PC-3 (cell line): ENCODE measurements at regions not wholly inside any gene's neighbourhood (a gene's known extent, or its start where the extent isn't known, plus 50 kb on each side); places are given as distances from the start of the nearest gene placed in this dataset.

Experiments used
- ATAC-seq: fragments of 200-7000 bp; cut with Tn5 transposase; 2 replicates; pipeline ENCODE4 v1.9.1; 2020; ENCODE audit warnings: mild to moderate bottlenecking, moderate library complexity
- BruUV-seq: library from RNA; stranded (reverse); fragments of 400-500 nt; replicated peaks from 2 replicates; lab custom pipeline; 2021; lab: Mats Ljungman, UMichigan
- CTCF ChIA-PET: fragments of 300-600 bp; sonication (Branson Sonifier 250); formaldehyde crosslinking; loops from one replicate; lab custom pipeline; 2022; ENCODE audit warnings: antibody characterized with exemption; lab: Charles Lee
- POLR2A ChIA-PET: fragments of 300-600 bp; sonication (Branson Sonifier 250); formaldehyde crosslinking; loops from one replicate; lab custom pipeline; 2022; ENCODE audit warnings: antibody characterized with exemption; ENCODE audit not compliant: unreplicated experiment; lab: Charles Lee
- DNase-seq: peaks from one replicate; pipeline ENCODE4 v3.0.0-alpha.2; 2015
- H2AFZ ChIP-seq: fragments of 300-600 bp; sonication (generic); 2 replicates; pipeline ENCODE4 v1.6.0; 2016; ENCODE audit warnings: antibody characterized with exemption, low read length
- H3F3A ChIP-seq: fragments of 300-600 bp; sonication (generic); one replicate; pipeline ENCODE4 v1.6.0; 2017; ENCODE audit warnings: antibody characterized with exemption, low read length, control low read depth, mild to moderate bottlenecking; ENCODE audit not compliant: unreplicated experiment
- H3K27ac ChIP-seq: fragments of 300-600 bp; sonication (generic); 2 replicates; pipeline ENCODE4 v1.5.1; 2016; ENCODE audit warnings: mild to moderate bottlenecking, low read length
- H3K27me3 ChIP-seq: fragments of 300-600 bp; sonication (generic); 2 replicates; pipeline ENCODE4 v1.6.1; 2016; ENCODE audit warnings: low read length, mixed read lengths
- H3K36me3 ChIP-seq: fragments of 300-600 bp; sonication (generic); 2 replicates; pipeline ENCODE4 v1.6.1; 2016; ENCODE audit warnings: low read depth, mixed run types, low read length, mixed read lengths
- H3K4me1 ChIP-seq: fragments of 300-600 bp; sonication (generic); 2 replicates; pipeline ENCODE4 v1.5.1; 2016; ENCODE audit warnings: low read length; ENCODE audit not compliant: insufficient read depth
- H3K4me2 ChIP-seq: fragments of 300-600 bp; sonication (generic); 2 replicates; pipeline ENCODE4 v1.6.0; 2016; ENCODE audit warnings: low read length
- H3K4me3 ChIP-seq: fragments of 300-600 bp; sonication (generic); 2 replicates; pipeline ENCODE4 v1.5.1; 2016; ENCODE audit warnings: mild to moderate bottlenecking, low read length, mixed read lengths
- H3K79me2 ChIP-seq: fragments of 300-600 bp; sonication (generic); 2 replicates; pipeline ENCODE4 v1.6.1; 2017; ENCODE audit warnings: low read length, mixed read lengths
- H3K9ac ChIP-seq: fragments of 300-600 bp; sonication (generic); 2 replicates; pipeline ENCODE4 v1.6.0; 2016; ENCODE audit warnings: mild to moderate bottlenecking, low read length
- H3K9me2 ChIP-seq: fragments of 300-600 bp; sonication (generic); replicated peaks from 2 replicates; pipeline ENCODE4 v1.6.1; 2016; ENCODE audit warnings: mixed run types, low read length, mixed read lengths
- H3K9me3 ChIP-seq: fragments of 300-600 bp; sonication (generic); 2 replicates; pipeline ENCODE4 v1.6.1; 2016; ENCODE audit warnings: low read length, mixed read lengths
- H4K20me1 ChIP-seq: fragments of 300-600 bp; sonication (generic); 2 replicates; pipeline ENCODE4 v1.6.1; 2016; ENCODE audit warnings: low read length, mixed read lengths
- EZH2 ChIP-seq: fragments of 300-600 bp; sonication (generic); IDR thresholded peaks from one replicate; pipeline ENCODE4 v1.6.1; 2017; ENCODE audit warnings: antibody characterized with exemption, mild to moderate bottlenecking, low read length; ENCODE audit not compliant: unreplicated experiment
- EZH2phosphoT487 ChIP-seq: fragments of 300-600 bp; sonication (generic); IDR thresholded peaks from 2 replicates; pipeline ENCODE4 v1.6.1; 2018; ENCODE audit warnings: mild to moderate bottlenecking, antibody characterized with exemption, low read length, borderline replicate concordance
- intact Hi-C: fragments of 100-400 bp; cut with micrococcal nuclease; formaldehyde crosslinking; loops from 2 replicates; pipeline ENCODE4 v1.9.0; 2023
- TF ChIP-seq, protein P1 (sequence below): fragments of 300-600 bp; sonication (generic); conservative IDR thresholded peaks from 2 replicates; pipeline ENCODE4 v1.5.1; 2017; ENCODE audit warnings: antibody characterized with exemption, low read depth, mild to moderate bottlenecking, low read length

DNA sequence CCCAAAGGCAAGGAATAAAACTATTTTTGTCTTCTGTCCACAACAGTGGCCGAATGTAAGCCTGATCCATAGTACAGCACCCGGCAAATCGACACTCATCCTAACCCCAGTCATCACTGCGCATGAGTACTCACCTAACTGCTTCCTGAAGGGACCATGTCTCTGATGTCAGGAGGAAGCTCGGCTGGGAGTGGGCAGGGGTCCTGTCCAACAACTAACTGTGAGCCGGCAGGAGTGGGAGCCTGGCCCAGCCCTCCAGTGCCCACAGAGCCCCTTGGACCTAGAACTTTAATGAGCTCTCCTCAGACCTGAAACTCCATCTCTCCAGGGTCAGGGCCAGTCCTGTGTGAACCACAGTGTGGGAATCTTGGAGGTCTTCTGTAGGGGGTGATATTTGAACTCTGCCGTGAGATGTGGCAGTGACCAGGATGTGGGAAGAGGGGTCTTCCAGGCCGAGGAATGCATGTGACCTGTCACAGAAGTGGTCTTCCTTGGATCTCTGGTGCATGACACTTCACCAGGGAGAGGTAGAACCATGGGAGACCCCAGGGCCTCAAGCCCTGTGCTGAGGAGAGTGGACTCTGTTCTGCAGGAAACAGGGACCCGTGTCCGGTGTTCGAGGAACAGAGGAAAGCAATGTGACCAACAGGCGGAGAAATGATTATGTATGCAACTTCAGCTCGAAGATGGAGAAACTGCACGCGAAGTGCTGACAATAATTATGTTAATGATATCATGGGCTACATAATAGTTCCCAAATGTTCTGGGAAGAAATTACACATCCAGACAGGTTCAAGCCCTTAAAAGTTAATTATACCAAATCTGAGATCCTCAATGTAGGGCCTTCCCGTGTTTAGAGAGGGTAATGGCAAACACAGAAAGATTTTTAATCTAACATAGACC is 240.1 kb upstream of the HDAC4 start:
- TF ChIP-seq, protein P1, sequence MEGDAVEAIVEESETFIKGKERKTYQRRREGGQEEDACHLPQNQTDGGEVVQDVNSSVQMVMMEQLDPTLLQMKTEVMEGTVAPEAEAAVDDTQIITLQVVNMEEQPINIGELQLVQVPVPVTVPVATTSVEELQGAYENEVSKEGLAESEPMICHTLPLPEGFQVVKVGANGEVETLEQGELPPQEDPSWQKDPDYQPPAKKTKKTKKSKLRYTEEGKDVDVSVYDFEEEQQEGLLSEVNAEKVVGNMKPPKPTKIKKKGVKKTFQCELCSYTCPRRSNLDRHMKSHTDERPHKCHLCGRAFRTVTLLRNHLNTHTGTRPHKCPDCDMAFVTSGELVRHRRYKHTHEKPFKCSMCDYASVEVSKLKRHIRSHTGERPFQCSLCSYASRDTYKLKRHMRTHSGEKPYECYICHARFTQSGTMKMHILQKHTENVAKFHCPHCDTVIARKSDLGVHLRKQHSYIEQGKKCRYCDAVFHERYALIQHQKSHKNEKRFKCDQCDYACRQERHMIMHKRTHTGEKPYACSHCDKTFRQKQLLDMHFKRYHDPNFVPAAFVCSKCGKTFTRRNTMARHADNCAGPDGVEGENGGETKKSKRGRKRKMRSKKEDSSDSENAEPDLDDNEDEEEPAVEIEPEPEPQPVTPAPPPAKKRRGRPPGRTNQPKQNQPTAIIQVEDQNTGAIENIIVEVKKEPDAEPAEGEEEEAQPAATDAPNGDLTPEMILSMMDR, result no peak
- TF ChIP-seq EZH2phosphoT487 (no peak), EZH2 (no peak)
- DNase-seq (no peak), ATAC-seq (no peak)
- POLR2A ChIA-PET, result no interaction called here
- H3K36me3 ChIP-seq, result no peaks in the 10 kb centered on the region
- intact Hi-C loops, result no loop called here
- no peak overlapping the region for H3K27ac ChIP-seq
- H3F3A ChIP-seq, result no peaks in the 10 kb centered on the region
- peaks cover 13% of the 10 kb centered on the region for H3K27me3 ChIP-seq
- H3K4me3 ChIP-seq, result no peak overlapping the region
- H3K4me1 ChIP-seq, result no peaks in the 10 kb centered on the region
- H4K20me1 ChIP-seq, result no peaks in the 10 kb centered on the region
- no peaks in the 10 kb centered on the region for H3K9me3 ChIP-seq
- no peaks in the 10 kb centered on the region for H3K79me2 ChIP-seq
- no peak overlapping the region for H2AFZ ChIP-seq
- BruUV-seq, result no TSS peak
- H3K9ac ChIP-seq, result no peak overlapping the region
- H3K4me2 ChIP-seq, result no peak overlapping the region
- no peaks in the 10 kb centered on the region for H3K9me2 ChIP-seq
- CTCF ChIA-PET, result no interaction called here

DNA sequence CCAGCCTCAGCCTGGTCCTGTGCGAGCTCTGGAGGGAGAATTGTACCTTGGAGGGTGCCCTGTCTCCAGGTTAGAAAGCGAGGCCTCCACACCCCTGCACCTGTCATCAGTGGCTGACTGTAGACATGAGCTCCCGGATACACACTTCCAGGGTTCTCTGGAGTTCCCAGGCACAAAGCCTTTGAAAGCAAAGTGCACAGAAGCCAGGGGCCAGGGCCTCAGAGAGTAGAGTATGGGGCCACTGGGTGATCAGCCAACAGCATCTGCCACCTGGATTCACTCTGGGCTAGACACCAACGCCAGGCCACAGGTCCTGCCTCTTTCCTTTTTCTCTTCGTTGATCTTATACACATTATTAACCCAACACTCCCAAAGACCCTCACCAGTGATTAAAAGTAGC is 239.4 kb upstream of the HDAC4 start:
- Histone ChIP-seq H2AFZ (no peak overlapping the region), H3K79me2 (no peaks in the 10 kb centered on the region), H4K20me1 (no peaks in the 10 kb centered on the region), H3K4me1 (no peaks in the 10 kb centered on the region), H3K9me2 (no peaks in the 10 kb centered on the region), H3K27ac (no peak overlapping the region), H3K4me3 (no peak overlapping the region), H3K36me3 (no peaks in the 10 kb centered on the region), H3K9ac (no peak overlapping the region), H3K9me3 (no peaks in the 10 kb centered on the region), H3K27me3 (peaks cover 10% of the 10 kb centered on the region), H3K4me2 (no peak overlapping the region), H3F3A (no peaks in the 10 kb centered on the region)
- ChIA-PET CTCF (no interaction called here), POLR2A (no interaction called here)
- TF ChIP-seq EZH2phosphoT487 (no peak), EZH2 (no peak)
- TF ChIP-seq, protein P1, result no peak
- no TSS peak for BruUV-seq
- intact Hi-C loops, result no loop called here
- ATAC-seq (no peak), DNase-seq (no peak)
